PFSK-1 (cell line): ENCODE measurements at regions not wholly inside any gene's neighbourhood (a gene's known extent, or its start where the extent isn't known, plus 50 kb on each side); places are given as distances from the start of the nearest gene placed in this dataset.

Experiments
- TAF1 ChIP-seq: IDR thresholded peaks from 2 replicates; pipeline ENCODE4 v1.6.1; 2012; ENCODE audit warnings: low read length, control low read depth, borderline replicate concordance; ENCODE audit not compliant: insufficient read depth
- TF ChIP-seq, protein P1 (sequence below), 2 experiments: IDR thresholded peaks; 2 replicates each; pipeline versions ENCODE4 v1.6.1 to v1.8.0; 2011 to 2012; ENCODE audit warnings: low read depth in 2 of 2, low read length in 2 of 2, control low read depth in 1 of 2, inconsistent platforms in 1 of 2, mild to moderate bottlenecking in 1 of 2, moderate library complexity in 1 of 2; ENCODE audit not compliant: insufficient read depth in 1 of 2

GRCh38 chr11:115710980-115711379 is 206.8 kb upstream of the CADM1 start:
- TF ChIP-seq TAF1 = no peak
- TF ChIP-seq, protein P1, sequence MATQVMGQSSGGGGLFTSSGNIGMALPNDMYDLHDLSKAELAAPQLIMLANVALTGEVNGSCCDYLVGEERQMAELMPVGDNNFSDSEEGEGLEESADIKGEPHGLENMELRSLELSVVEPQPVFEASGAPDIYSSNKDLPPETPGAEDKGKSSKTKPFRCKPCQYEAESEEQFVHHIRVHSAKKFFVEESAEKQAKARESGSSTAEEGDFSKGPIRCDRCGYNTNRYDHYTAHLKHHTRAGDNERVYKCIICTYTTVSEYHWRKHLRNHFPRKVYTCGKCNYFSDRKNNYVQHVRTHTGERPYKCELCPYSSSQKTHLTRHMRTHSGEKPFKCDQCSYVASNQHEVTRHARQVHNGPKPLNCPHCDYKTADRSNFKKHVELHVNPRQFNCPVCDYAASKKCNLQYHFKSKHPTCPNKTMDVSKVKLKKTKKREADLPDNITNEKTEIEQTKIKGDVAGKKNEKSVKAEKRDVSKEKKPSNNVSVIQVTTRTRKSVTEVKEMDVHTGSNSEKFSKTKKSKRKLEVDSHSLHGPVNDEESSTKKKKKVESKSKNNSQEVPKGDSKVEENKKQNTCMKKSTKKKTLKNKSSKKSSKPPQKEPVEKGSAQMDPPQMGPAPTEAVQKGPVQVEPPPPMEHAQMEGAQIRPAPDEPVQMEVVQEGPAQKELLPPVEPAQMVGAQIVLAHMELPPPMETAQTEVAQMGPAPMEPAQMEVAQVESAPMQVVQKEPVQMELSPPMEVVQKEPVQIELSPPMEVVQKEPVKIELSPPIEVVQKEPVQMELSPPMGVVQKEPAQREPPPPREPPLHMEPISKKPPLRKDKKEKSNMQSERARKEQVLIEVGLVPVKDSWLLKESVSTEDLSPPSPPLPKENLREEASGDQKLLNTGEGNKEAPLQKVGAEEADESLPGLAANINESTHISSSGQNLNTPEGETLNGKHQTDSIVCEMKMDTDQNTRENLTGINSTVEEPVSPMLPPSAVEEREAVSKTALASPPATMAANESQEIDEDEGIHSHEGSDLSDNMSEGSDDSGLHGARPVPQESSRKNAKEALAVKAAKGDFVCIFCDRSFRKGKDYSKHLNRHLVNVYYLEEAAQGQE (IDR thresholded peaks at IDR 0.05; ENCODE audit: insufficient read depth in 1 of 2, low read depth in 2 of 2, low read length in 2 of 2) = no peak
